Keratinocyte (primary cell): ENCODE measurements at regions not wholly inside any gene's neighbourhood (a gene's known extent, or its start where the extent isn't known, plus 50 kb on each side); places are given as distances from the start of the nearest gene placed in this dataset.

ENCODE experiments used
- EZH2 ChIP-seq: IDR thresholded peaks from one replicate; pipeline ENCODE4 v1.6.1; 2012; ENCODE audit warnings: inconsistent platforms, mild to moderate bottlenecking, low read length, moderate library complexity
- TF ChIP-seq, protein P1 (sequence below), 3 experiments: IDR thresholded peaks in 1 of 3; conservative IDR thresholded peaks in 1 of 3; optimal IDR thresholded peaks in 1 of 3; 2 replicates in 2 of 3; 3 replicates in 1 of 3; pipeline versions ENCODE3 to v1.5.1; 2011; ENCODE audit warnings: low read length in 3 of 3, mild to moderate bottlenecking in 3 of 3, moderate library complexity in 2 of 3, control low read depth in 1 of 3, inconsistent platforms in 1 of 3; ENCODE audit not compliant: insufficient read depth in 2 of 3; ENCODE audit errors: extremely low read depth in 1 of 3

DNA sequence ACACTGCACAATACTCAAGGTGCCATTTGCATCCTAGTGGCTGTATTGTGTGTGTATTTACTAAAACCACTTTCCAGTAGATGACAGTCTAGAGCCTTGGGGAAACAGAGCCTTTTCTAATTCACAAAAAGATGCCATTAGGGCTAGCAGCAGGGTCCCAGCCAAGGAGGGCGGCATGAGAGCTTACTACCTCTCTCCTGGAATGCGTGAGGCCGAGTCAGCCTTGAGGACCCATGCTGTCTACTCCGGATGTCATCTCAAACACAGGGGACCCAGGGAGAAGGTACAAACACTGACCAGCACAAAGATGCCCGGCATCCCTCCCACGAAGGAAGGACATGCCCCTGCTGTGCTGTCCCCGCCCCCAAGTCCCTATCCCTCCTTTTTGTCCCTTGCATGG lies 65.5 kb downstream of the CYCS start:
- TF ChIP-seq, protein P1, sequence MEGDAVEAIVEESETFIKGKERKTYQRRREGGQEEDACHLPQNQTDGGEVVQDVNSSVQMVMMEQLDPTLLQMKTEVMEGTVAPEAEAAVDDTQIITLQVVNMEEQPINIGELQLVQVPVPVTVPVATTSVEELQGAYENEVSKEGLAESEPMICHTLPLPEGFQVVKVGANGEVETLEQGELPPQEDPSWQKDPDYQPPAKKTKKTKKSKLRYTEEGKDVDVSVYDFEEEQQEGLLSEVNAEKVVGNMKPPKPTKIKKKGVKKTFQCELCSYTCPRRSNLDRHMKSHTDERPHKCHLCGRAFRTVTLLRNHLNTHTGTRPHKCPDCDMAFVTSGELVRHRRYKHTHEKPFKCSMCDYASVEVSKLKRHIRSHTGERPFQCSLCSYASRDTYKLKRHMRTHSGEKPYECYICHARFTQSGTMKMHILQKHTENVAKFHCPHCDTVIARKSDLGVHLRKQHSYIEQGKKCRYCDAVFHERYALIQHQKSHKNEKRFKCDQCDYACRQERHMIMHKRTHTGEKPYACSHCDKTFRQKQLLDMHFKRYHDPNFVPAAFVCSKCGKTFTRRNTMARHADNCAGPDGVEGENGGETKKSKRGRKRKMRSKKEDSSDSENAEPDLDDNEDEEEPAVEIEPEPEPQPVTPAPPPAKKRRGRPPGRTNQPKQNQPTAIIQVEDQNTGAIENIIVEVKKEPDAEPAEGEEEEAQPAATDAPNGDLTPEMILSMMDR (optimal IDR thresholded peaks at IDR 0.05 in 1 of 3, IDR thresholded peaks at IDR 0.05 in 1 of 3, conservative IDR thresholded peaks at IDR 0.05 in 1 of 3; ENCODE audit: extremely low read depth in 1 of 3, insufficient read depth in 2 of 3, low read length in 3 of 3) = no peak
- TF ChIP-seq EZH2 = no peak
